Hepatocyte (in vitro differentiated cells): ENCODE measurements at regions not wholly inside any gene's neighbourhood (a gene's known extent, or its start where the extent isn't known, plus 50 kb on each side); places are given as distances from the start of the nearest gene placed in this dataset.

Experiments
- EZH2 ChIP-seq: fragments of 200-600 bp; sonication (generic); IDR thresholded peaks from 2 replicates; pipeline ENCODE4 v1.6.1; 2016; ENCODE audit warnings: antibody characterized with exemption, mild to moderate bottlenecking, borderline replicate concordance
- EZH2phosphoT487 ChIP-seq: fragments of 200-600 bp; sonication (generic); IDR thresholded peaks from one replicate; pipeline ENCODE4 v1.6.1; 2018; ENCODE audit warnings: antibody characterized with exemption, mild to moderate bottlenecking, low read depth, moderate library complexity; ENCODE audit not compliant: unreplicated experiment, severe bottlenecking
- TF ChIP-seq, protein P1 (sequence below): fragments of 200-600 bp; sonication (generic); IDR thresholded peaks from 2 replicates; pipeline ENCODE4 v1.5.1; 2016; ENCODE audit warnings: antibody characterized with exemption, mild to moderate bottlenecking; ENCODE audit not compliant: poor library complexity

DNA sequence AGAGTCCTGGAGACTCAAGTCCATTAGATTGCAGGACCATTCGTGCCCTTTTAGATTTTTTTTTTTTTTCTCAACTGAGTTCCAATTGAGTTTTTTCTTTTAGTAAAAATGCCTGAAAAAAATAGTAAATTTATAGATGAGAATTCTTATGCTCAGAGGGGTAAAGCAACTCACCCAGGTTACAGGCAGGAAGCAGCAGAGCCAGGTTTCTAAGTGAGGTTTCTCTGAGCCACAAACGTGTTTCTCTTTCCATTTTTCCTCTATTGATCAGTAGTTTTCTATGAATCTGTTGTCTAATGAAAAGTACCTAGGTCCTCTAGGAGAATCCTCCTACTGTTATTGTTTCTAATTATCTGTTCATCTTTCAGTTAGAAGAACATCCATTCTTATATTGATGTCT is 66.4 kb upstream of the C12orf71 start:
- TF ChIP-seq EZH2 (no peak), EZH2phosphoT487 (no peak)
- TF ChIP-seq, protein P1, sequence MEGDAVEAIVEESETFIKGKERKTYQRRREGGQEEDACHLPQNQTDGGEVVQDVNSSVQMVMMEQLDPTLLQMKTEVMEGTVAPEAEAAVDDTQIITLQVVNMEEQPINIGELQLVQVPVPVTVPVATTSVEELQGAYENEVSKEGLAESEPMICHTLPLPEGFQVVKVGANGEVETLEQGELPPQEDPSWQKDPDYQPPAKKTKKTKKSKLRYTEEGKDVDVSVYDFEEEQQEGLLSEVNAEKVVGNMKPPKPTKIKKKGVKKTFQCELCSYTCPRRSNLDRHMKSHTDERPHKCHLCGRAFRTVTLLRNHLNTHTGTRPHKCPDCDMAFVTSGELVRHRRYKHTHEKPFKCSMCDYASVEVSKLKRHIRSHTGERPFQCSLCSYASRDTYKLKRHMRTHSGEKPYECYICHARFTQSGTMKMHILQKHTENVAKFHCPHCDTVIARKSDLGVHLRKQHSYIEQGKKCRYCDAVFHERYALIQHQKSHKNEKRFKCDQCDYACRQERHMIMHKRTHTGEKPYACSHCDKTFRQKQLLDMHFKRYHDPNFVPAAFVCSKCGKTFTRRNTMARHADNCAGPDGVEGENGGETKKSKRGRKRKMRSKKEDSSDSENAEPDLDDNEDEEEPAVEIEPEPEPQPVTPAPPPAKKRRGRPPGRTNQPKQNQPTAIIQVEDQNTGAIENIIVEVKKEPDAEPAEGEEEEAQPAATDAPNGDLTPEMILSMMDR: no peak
